Astrocyte of the spinal cord (primary cell): ENCODE measurements at regions not wholly inside any gene's neighbourhood (a gene's known extent, or its start where the extent isn't known, plus 50 kb on each side); places are given as distances from the start of the nearest gene placed in this dataset.
"Not testable (repeated sequence)": the region's sequence is repeated elsewhere in the genome, so short reads cannot be mapped to it uniquely, and the experiment has no call there.

Experiments
- DNase-seq: peaks from one replicate; pipeline ENCODE4 v3.0.0; 2011; ENCODE audit warnings: low read depth, low spot score
- H3K4me3 ChIP-seq: 2 replicates; pipeline ENCODE4 v1.5.1; 2011; ENCODE audit warnings: low read depth, mild to moderate bottlenecking, low read length, moderate library complexity
- in situ Hi-C: cut with HindIII; loops from 2 replicates; pipeline ENCODE4 v1.10.0; 2017; ENCODE audit warnings: low sequenced_read_pairs
- TF ChIP-seq, protein P1 (sequence below): IDR thresholded peaks from 2 replicates; pipeline ENCODE4 v1.5.1; 2012; ENCODE audit warnings: low read depth, mild to moderate bottlenecking, low read length, inconsistent platforms

DNA sequence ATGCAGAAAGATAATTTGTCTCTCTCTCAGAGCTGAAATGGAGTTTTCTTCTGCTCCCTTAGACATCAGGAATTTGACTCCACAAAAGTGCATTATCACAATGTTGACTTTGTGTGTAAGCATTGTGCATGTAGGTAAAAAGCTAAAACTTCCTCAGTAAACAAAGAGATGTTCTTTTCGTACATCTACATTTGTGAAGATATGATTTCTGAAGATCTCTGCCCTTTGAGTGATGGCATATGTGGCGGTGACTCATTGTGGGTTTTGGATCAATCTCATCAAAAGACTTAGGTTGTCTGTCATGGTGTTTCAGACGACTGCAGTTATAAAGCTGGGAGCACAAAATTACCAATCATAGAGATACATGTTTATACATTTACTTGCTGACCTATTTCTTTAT is 411.4 kb upstream of the LMO3 start:
- in situ Hi-C loops = no loop called here
- TF ChIP-seq, protein P1, sequence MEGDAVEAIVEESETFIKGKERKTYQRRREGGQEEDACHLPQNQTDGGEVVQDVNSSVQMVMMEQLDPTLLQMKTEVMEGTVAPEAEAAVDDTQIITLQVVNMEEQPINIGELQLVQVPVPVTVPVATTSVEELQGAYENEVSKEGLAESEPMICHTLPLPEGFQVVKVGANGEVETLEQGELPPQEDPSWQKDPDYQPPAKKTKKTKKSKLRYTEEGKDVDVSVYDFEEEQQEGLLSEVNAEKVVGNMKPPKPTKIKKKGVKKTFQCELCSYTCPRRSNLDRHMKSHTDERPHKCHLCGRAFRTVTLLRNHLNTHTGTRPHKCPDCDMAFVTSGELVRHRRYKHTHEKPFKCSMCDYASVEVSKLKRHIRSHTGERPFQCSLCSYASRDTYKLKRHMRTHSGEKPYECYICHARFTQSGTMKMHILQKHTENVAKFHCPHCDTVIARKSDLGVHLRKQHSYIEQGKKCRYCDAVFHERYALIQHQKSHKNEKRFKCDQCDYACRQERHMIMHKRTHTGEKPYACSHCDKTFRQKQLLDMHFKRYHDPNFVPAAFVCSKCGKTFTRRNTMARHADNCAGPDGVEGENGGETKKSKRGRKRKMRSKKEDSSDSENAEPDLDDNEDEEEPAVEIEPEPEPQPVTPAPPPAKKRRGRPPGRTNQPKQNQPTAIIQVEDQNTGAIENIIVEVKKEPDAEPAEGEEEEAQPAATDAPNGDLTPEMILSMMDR = no peak
- no peak overlapping the region for H3K4me3 ChIP-seq
- DNase-seq = no peak

DNA sequence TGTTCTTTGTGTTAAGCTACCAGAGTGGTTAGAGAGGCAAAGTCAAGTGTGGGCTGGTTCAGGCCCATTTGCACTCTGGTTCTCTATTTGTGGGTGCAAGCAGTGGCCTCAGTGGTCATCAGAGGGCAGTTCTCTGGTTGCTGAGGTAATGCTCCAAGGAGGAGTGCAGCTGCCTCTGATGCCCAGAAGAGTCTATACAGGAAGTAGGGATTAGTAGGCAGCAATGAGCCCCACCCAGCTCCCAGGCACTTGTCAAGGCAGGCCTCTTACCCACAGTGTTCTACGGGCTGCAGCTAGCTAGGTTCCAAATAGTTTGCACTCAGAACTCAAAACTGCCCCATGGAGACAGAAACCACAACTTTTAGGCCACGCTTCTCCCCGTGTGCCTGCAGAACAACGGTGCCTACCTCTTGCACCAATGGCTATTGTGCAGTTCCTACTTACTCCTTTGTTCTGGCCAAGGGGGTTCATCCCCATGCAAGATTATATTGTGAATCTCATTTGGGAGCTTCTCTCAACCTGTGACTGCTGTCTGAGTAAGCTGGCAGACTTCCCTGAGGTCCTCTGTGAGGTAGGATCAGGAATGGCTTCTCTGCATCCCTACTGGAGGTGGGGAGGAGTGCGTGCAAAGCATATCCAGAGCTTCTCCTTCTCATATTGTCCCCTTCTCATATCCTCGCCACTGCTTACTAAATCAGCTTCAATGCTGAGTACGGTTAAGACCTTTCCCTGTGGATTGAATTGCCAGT is 410.3 kb upstream of the LMO3 start:
- in situ Hi-C loops = no loop called here
- no peak for DNase-seq
- TF ChIP-seq, protein P1 = no peak
- H3K4me3 ChIP-seq = no peak overlapping the region

DNA sequence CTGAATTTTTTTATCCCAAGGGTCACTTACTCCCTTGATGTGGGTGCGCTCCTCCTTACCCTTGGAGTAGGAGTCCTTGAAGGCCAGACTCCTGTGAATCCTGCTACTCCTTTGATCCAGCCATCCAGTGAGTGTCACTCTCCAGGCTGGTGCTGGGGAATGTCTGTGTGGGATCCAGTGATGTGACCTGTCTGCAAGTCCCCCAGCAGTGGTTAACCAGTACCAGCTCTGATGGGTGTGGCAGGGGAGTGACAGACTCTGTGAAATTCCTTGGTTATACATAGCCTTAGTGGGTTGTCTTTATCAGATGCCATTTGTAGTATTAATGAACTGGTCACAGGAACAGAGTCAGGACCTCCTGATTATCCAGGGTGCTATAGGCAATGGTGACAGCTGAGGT is 409.5 kb upstream of the LMO3 start:
- DNase-seq = no peak
- TF ChIP-seq, protein P1 = no peak
- in situ Hi-C loops = no loop called here
- no peak overlapping the region for H3K4me3 ChIP-seq

DNA sequence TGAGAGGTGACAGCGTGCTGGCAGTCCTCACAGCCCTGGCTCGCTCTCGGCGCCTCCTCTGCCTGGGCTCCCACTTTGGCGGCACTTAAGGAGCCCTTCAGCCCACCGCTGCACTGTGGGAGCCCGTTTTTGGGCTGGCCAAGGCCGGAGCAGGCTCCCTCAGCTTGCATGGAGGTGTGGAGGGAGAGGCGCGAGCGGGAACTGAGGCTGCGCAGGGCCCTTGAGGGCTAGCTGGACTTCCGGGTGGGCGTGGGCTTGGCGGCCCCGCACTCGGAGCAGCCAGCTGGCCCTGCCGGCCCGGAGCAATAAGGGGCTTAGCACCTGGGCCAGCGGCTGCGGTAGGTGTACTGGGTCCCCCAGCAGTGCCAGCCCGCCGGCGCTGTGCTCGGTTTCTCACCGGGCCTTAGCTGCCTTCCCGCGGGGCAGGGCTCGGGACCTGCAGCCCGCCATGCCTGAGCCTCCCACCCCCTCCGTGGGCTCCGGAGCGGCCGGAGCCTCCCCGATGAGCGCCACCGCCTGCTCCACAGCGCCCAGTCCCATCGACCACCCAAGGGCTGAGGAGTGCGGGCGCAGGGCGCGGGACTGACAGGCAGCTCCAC is 401.6 kb upstream of the LMO3 start:
- H3K4me3 ChIP-seq, in situ Hi-C loops, DNase-seq: not testable (repeated sequence)

DNA sequence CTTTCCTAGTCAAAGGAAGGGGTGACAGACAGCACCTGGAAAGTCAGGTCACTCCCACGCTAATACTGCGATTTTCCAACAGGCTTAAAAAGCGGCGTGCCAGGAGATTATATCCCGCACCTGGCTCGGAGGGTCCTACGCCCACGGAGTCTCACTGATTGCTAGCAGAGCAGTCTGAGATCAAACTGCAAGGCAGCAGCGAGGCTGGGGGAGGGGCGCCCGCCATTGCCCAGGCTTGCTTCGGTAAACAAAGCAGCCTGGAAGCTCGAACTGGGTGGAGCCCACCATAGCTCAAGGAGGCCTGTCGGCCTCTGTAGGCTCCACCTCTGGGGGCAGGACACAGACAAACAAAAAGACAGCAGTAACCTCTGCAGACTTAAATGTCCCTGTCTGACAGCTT is 392.6 kb upstream of the LMO3 start:
- in situ Hi-C loops, DNase-seq, H3K4me3 ChIP-seq: not testable (repeated sequence)

DNA sequence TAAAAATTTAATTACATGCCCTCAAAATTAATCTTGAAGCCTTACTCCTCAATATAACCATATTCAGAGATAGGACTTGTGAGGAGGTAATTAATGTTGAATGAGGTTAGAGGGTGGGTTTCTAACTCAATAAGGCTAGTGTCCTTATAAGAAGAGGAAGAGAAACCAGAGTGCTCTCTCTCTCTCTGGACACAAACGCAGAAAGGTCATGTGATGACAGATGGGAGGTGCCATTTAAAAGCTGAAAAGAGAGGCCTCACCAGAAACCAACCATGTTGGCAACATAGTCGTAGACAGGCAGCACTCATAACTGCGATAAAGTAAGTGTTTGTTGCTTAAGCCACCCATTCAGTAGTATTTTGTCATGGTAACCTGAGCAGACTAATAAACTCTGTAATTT is 378.5 kb upstream of the LMO3 start:
- no peak overlapping the region for H3K4me3 ChIP-seq
- in situ Hi-C loops = no loop called here
- TF ChIP-seq, protein P1 = no peak
- DNase-seq = no peak

DNA sequence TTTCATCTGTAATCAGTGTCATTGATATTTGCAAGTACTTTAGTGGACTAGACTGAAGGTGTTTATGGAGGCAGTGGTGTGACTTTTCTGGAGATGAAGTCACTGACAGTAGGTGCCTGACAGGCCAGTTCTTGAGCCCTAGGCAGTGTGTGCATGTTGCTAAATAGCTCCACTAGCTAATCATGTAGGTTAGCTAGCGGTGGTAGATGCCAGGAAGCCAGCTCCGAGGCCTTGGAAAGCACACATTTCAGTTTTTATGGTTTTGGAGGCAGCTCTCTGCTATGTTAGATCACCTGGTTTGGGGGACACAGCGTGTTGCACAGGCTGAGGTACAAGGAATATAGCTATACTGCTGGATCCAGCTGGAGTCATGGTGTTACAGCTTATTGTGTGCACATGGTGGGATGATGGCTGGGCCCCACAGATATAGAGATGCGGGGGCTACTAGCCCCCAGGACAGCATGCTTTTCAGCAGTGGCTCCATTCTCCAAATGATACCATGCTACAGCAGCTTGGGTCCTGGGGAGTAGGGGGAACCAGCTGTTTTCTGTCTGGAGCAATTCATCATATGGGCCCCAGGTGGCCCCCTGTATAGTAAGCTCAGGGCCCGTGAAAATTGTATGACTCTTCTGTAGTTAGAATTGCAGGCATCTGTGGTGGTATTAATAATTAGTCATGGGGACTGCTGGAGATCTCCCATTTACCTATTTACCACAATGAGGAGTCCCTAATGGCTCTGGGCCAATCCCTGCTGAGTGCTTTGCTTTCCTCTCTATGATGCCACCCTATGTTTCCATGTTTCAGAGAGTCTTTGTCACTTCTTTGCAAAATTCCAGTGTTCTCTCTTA is 367.2 kb upstream of the LMO3 start:
- DNase-seq = no peak
- H3K4me3 ChIP-seq = no peak overlapping the region
- TF ChIP-seq, protein P1 = no peak
- in situ Hi-C loops = no loop called here
